Stimulated activated CD4-positive, alpha-beta T cell treated with anti-CD3 and anti-CD28 coated beads, Interleukin-1b, Interleukin-23, amount 100 ng/mL, for 1 hour (primary cell): ENCODE measurements at regions not wholly inside any gene's neighbourhood (a gene's known extent, or its start where the extent isn't known, plus 50 kb on each side); places are given as distances from the start of the nearest gene placed in this dataset.
A peak's percentile ranks its signal among the peaks of the same experiment; 100 is the strongest.
"Not testable (repeated sequence)": the region's sequence is repeated elsewhere in the genome, so short reads cannot be mapped to it uniquely, and the experiment has no call there.

Source experiments
- DNase-seq, 2 donors: peaks; one replicate each; pipeline ENCODE4 v3.0.0-alpha.2; 2020; ENCODE audit warnings: low read depth in 2 of 2

- not testable (repeated sequence) for DNase-seq
Observed at GRCh38 chr10:47711428-47711827, 52.0 kb downstream of the SYT15B start.

- not testable (repeated sequence) for DNase-seq
Observed at GRCh38 chr10:47710443-47710842, 52.9 kb downstream of the SYT15B start.

GRCh38 chr10:47705698-47706414 lies 57.5 kb downstream of the SYT15B start:
- DNase-seq, result peak; percentile 48 to 51

DNA sequence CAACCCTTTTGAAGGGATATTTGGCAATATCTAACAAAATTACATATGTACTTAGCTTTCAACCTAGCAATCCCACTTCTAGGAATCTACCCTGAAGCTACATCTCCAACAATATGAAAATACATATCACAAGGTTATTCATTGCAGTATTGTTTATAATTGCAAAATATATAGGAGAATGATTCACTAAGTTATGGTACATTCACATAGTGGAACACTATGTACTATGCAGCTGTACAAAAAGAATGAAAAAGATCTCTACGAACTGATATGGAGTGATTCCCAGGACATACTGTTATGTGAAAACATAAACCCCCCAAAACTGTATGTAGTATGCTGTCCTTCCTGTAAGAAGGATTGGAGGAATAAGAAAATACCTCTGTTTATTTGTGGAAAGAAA lies 62.1 kb downstream of the SYT15B start:
- not testable (repeated sequence) for DNase-seq

DNA sequence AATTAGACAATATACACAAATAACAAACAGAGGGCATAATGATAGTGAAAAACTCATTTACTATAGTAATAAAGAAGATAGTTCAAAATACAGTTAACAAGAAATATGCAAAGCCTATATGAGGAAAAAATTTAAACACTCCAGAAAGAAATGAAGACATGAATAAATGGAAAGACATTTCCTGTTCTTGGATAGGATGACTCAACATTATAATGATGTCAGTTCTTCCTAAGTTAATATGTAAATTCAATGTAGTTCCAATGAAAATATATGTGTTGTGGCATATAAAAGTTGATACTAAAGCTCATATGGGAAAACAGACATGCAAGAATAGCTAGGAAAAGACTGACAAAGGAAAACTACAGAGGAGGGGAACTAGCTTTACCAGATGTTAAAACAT lies 63.5 kb downstream of the SYT15B start:
- not testable (repeated sequence) for DNase-seq

DNA sequence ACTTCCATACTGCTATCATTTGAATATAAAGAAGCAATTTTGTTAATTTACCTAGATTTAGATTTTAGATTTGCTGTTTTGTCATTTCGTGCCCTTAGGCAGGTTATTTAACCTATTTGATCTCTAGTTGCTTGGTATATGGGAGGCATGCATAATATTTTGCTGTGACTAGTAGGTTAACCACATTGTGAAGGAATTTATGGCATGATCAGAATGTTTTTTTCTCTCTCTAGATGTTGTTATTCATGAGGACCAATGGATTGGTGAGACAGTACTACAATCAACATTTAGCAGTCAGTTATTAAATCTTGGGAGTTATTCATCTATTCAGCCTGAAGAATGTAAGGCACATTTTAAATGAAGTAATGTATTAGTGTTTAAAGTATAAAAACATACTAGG lies 67.2 kb downstream of the SYT15B start:
- DNase-seq, result not testable (repeated sequence)

- not testable (repeated sequence) for DNase-seq
Observed at GRCh38 chr10:47695149-47695548, 68.2 kb downstream of the SYT15B start.

DNA sequence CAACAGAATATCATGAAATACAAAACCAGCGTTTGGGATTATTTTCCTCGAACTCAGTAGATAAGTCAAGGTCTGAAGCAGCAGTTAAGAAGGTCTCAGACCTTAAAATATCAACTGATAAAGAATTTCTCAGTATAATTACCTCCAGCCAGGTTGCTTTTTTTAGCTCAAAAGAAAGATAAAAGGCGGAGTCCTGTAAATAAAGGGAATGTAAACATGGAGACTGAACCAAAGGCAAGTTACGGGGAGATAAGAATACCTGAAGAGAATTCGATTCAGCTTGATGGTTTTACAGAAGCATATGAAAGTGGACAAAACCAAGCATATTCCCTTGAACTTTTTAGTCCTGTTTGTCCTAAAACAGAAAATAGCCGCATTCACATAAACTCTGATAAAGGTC lies 73.1 kb downstream of the SYT15B start:
- DNase-seq, result not testable (repeated sequence)

- not testable (repeated sequence) for DNase-seq
Observed at GRCh38 chr10:47683826-47684475, 79.4 kb downstream of the SYT15B start.

- DNase-seq, result not testable (repeated sequence)
Observed at GRCh38 chr10:47681638-47681990, 81.8 kb downstream of the SYT15B start.

DNA sequence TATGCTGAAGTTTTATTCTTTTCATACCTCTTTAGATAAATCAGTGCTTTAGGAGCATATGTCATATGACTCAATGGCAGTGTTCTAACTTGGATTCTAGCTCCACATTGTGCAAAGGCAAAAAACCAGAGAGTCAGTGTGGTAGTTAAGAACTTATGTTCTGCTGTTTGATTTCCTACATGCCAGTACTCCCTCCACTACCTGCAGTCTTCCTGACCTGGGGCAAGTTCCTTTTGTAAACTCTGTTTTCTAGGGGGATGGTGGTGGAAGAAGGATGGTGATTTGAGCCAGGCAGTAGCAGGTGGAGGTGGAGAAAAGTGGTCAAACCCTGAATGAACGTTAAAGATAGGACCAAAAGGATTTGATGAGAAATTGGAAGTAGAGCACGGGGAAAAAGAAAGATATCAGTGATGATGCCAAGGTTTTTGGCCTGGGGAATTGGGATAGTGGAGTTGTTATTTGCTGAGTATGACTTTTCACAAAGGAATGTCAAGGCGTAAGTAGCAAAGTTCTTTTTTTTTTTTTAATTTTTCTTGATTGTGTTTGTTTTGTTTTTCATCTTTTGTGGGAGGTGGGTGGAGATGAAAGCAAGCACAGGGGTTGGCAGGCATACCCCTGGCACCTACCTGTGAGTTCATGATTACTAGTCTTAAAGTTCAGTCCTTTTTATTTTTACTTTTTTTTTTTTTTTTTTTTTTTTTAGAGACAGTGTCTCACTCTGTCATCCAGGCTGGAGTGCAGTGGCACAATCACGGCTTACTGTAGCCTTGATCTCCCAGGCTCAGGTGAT lies 82.3 kb downstream of the SYT15B start:
- DNase-seq, result not testable (repeated sequence)

GRCh38 chr10:47676102-47676501 lies 87.3 kb downstream of the SYT15B start:
- DNase-seq, result not testable (repeated sequence)

GRCh38 chr10:47675577-47675976 lies 87.8 kb downstream of the SYT15B start:
- not testable (repeated sequence) for DNase-seq

- not testable (repeated sequence) for DNase-seq
Observed at GRCh38 chr10:47673128-47673527, 90.3 kb downstream of the SYT15B start.

GRCh38 chr10:47670857-47671256 lies 92.5 kb downstream of the SYT15B start:
- not testable (repeated sequence) for DNase-seq

DNA sequence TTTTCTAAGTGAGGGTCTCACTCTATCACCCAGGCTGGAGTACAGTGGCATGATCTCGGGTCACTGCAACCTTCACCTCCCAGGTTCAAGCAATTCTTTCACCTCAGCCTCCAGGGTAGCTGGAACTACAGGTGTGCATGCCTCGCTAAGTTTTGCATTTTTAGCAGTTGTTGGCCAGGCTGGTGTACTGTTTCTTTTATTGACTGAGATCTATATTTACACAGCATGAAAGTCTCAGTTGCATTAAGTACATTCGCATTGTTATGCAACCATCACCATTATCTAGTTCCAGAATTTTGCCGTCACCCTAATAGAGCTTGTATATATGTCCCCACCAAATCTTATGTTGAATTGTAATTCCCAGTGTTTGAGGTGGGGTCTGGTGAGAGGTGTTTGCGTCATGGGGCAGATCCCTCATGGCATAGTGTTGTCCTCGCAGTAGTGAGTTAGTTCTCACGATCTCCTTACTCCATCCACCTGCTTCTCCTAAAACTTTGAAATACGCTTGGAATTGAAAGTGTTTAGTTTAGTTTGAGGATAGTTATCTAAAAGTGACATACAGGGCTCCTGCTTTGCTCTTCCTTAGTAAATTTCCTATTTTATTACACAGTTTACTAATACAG lies 101.3 kb downstream of the SYT15B start:
- not testable (repeated sequence) for DNase-seq

GRCh38 chr10:47656732-47657131 lies 106.7 kb downstream of the SYT15B start:
- DNase-seq, result not testable (repeated sequence)

DNA sequence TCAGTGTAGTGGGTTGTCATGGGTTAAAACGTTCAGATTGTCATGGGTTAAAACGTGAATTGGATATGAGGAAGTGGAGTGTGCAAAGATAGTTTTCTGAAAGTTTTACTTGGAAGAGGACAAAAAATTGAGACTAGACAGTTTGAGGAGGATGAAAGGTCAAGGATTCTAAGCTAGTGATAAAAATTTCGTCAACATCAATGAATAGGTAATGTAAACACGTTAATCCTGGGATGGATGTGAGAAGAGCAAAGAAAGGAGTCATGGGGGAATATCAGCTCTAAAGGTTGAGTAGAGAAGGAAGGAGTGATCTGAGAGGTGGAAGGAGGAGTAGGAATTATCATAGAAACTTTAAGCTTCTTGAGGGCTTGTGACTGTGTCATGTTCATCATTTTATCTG lies 109.2 kb downstream of the SYT15B start:
- not testable (repeated sequence) for DNase-seq

DNA sequence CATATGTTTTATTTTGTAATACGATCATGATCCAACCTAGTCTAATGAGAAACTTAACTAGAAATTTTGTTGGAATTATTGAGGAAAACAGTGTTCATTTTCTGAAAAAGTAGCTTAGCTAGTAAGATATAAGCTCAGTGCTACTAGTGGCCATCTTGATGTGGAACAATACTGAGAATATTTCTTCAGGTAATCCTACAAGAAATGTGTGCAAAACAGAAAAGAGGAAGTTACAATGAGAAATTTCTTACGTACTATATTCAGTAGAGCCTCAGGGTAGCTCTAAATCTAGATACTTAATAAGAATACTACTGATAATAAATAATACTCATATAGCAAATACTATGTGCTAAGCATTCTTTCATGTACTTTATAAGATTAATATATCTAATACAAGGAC lies 114.8 kb downstream of the SYT15B start:
- DNase-seq, result not testable (repeated sequence)

- DNase-seq, result not testable (repeated sequence)
Observed at GRCh38 chr10:47647523-47648101, 115.8 kb downstream of the SYT15B start.

DNA sequence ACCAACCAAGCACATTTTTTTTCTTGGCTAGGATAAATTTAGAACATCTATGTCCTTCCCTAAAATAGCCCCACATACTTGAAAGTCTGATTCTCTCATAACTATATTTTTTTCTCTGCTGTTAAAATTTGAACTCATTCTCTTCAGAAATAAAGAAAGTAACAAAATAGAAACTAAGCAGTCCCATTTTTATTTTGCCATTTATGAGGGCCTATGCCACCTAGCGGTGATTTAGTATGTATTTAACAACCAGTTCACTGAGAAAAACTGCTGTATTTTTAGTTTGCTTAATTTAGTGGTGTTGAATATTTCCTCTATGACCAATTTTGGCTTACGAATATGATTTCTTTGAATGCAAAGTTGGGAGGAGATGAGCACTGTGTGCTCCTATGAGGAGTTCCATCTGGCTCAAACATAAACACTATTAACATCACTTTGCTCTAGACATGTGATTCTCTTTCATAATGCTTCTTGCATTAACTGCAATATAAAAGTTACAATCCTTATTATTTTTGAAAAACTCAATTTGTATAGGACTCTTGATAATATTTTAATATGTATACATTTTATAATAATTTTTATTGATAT lies 116.6 kb downstream of the SYT15B start:
- DNase-seq, result not testable (repeated sequence)
